NCI-H774 (cell line): ENCODE measurements at regions not wholly inside any gene's neighbourhood (a gene's known extent, or its start where the extent isn't known, plus 50 kb on each side); places are given as distances from the start of the nearest gene placed in this dataset.

ENCODE experiments used
- DNase-seq: peaks from one replicate; lab custom pipeline; 2025; lab: John Stamatoyannopoulos, UW

DNA sequence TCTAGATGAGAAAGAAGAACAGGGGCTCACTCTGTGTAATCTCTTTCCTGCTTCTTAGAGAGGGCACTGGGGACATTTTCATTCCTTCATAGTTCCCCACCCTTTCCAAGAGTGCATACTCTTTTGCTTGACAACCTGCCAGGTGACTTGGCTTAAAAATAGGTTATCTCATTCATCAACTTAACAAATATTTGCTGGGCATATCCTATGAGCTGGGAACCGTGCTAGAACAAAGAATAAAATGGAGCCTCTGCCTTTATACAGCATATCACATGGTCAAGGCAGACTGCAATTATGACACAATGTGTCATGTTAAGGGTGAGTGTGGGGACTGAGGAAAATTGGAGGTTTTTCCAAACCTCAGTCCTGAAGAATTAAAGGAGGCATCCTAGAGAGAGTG lies 209.8 kb upstream of the FOXA2 start:
- DNase-seq, result peak; percentile 86

DNA sequence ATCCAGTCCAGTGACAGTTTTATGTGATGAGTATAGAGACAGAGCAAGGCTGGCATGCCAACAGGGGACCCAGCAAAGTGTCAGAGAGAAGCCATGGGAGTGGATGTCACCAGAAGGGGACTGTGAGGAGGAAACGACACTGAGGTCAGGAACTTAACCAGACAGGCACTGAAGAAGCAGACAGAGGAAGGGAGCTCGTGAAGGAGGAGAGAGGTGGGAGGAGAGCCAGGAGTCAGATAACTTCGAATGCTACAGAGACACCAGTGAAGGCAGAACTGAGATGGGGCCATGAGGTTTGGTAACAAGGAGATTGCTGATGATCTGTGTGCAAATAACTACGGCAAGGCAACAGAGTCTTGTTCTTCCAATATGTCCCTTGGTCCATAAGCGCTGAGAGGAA lies 211.1 kb upstream of the FOXA2 start:
- DNase-seq, result no peak

DNA sequence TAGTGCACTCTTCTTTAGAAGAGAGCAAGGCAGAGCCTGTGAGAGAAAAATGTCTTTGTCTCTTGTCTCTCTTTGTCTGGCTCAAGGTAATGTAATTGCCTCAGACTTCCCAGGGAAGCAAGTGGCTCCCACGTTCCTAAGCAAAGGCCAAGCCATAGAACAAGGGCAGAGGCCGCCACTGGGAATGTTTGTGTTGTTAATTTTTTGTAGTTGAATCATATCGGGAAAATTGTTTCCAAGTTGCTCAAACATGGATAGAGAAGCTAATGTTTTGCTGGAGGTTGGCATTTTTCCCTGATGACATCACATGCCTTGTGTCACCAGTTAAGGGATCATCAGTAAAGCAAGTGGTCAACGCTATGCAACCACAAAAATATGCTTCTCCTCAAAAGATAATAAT lies 211.5 kb upstream of the FOXA2 start:
- no peak for DNase-seq

DNA sequence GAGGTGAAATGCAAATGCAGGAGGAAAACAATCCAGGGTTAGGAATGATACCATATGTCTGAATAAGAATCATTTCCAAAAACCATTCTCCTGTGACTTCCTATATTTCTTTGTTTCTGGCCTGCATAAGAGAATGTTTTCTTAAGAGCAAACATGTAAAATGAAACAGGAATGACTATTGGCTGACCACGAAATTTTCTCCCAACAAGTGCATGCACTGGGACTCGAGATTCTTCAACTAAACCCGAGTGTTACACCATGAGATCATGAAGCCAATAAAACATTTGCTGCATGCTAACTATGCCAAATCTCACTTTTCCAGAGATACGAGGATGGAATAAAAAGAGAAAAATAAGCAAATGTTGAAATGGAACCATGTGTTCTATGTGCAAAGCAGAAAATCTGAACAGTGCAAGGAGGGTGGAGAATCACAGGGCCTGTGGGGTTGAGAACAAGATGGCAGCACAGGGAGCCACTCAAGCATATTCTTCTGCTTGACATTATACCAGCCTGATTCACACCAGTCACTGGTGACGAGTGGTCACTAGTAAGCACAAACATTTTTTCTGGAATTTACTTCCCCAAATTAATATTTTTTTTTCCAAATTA lies 212.2 kb upstream of the FOXA2 start:
- no peak for DNase-seq

DNA sequence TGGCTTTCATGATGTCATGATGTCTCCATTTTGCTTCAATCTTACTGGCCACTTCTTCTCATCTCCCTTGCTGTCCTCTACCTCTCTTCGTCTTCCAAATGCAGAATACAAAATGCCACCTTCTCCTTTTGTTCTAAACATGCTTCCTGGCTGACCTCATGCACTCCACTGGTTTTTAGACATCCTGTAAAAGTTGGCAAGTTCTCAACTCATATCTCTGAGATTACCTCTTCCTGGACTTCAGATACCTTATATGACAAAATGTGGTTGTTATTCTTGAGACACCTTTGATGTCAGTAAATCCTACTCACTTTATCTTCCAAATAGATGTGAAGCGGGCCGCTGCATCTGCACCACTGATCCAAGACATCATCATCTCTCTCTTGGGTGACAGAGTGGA lies 212.7 kb upstream of the FOXA2 start:
- DNase-seq, result no peak

DNA sequence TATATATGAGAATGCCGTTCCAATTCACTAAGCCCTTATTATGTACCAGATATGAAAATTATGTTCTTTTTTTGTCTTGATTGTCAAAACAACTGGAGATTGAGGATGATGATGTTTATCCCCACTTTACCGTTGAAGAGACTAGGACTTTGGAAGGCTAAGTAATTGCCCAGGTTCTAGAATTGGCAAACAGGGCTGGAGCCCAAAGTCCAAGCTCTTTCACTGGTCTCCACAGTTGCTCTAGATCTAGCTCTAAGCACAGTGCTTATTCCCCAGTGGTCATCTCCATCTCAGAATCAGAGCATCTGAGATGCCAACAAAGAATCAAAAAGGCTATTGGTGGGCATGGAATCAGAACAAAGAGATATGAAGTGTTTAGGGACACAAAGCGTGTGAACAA lies 215.3 kb upstream of the FOXA2 start:
- no peak for DNase-seq

DNA sequence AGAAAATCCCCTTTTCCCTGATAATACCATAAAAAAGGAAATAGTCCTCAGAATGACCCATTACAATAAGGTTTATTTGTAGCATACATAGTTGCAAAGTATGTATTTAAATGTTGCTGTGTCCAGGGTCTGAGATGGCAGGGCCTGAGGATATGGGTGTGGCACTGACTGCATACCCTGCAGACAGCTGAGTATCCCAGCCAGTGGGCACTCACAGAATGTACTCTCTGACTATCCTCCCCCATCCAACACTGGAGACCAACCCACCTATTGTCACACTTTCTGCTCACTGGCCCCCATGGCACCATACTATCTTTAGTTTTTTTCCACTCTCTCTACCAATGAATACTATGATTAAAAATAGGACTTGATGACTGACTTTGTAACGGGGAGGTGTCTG lies 215.8 kb upstream of the FOXA2 start:
- no peak for DNase-seq

DNA sequence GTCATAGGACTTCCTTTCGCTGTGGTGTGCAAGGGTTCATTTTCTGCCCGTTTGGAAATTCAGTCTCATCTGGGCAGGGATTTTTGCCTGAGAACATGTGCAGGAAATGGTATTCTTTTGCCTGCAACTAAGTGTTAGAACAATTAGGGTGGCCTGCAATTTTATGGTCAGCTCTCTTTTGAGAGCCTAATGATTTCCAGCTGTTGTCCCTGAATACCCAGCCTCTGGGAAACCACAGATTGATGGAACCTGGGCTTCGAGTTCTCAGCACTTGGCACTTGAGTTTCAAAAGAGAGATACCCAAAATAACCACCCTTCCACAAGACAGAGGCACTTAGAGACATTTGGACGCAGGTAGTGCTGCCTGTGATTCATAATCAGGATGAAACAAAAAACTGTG lies 217.2 kb upstream of the FOXA2 start:
- DNase-seq, result no peak

DNA sequence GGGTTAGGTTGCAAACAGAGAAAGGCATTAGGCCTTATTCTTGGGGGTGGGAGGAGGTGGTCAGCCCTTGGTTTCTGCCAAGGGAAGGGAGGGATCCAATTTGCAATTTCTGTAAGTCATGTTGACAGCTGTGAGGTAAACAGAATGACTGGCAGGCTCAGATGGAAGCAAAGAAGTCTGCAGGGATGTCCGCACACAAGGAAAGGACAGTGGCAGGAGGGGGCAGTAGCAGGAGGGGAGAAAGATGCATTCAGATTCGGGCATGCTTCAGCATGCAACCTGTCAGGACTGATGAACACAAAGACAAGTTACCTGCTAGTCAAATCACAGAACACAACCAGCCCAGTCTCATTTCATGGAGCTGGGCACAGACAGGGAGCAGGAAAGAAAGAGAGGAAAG lies 217.9 kb upstream of the FOXA2 start:
- no peak for DNase-seq

DNA sequence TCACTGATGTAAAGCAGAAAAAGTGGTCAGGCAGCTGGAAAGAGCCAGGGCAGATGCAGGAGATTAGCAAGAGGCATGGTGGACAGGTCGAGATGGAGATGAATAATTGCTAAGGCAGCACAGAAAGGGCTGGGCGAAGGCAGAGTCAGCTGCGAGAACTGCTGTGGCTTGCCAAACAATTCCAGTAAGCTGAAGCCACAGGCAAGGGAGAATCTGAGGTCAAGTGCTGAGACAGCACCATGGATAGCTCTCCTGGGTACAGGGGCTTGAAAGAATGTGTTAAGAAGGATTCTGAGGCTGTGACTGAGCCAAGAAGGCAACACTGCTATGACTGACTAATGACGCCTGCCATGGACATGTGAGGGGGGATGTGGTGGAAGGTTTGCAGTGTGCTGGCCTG lies 220.8 kb upstream of the FOXA2 start:
- DNase-seq, result no peak

DNA sequence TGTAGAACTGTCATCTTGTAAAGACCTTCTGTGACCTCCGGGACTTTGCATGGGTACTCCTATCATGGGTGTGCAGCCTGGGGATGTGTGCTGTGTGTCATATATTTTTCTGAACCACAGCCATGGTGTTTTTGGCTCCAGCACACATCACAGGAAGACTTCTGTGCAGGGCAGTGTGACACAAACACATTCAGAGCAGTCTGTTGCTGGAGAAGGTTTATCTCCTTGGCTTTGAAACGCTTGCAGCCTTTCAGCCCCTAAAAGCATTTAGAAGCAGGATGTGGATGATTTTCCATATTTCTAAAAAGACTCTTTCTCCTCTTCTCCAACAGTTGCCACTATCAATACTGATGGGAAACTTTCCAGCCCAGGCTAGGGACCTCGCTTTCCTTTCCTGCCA lies 221.6 kb upstream of the FOXA2 start:
- no peak for DNase-seq

DNA sequence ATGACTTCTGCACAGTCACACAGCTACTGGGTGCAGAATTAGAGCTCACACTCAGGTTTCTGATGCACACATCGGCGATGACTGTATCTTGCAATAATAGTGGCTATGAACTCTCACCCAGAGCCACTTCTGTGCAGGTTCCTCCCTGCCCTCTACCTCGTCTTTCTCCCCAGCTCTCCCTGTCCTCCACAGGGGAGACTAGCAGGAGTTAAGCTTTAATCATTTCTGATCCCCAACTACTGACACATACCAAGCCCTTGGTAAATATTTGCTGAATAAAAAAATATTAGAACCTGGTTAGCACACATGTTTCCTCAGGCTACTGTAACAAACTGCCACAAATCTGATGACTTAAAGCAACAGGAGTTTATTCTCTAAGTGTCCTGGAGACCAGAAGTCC lies 222.7 kb upstream of the FOXA2 start:
- no peak for DNase-seq

DNA sequence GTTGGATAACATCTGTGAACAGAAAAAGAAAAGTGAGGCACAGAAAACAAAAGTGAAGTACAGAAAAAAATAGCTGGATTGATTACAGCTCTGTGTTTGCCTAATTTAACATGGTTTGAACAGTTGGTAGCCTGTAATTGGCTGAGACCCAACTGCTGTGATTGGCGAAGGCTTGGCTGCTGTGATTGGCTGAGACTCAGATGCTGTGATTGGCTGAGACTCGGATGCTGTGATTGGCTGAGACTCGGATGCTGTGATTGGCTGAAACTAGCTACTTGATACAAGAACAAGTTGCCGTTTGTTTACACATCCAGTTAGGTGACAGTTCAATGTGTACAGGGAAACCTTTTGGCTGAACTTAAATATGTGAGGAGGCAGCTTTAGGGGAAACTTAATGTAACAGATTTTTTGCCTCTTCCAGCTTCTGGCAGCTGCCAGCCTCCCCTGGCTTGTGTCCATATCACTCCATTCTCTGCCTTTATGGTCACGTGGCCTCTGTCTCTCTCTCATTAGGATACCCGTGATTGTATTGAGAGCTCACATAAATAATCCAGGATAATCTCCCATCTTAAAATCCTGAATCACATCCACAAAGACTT lies 223.4 kb upstream of the FOXA2 start:
- peak; percentile 6 for DNase-seq

DNA sequence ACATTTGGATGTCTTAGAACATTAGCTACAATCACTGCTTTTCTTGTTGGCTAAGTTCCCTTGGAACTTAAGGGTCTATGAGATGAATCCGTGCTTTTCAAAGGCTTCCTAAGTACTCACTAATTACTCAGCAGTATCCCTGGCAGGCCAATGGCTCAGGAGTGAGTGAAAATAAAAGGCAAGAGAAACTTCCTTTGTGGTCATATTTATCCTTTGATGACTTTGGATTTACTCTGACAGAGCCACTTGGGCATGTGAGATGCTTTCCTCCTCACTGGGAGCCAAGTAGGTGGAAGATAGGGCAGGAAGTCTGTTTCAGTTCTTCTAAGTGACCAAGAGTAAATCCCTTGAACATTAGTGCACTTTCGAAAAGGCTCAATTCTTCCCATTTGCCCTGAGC lies 224.3 kb upstream of the FOXA2 start:
- no peak for DNase-seq

DNA sequence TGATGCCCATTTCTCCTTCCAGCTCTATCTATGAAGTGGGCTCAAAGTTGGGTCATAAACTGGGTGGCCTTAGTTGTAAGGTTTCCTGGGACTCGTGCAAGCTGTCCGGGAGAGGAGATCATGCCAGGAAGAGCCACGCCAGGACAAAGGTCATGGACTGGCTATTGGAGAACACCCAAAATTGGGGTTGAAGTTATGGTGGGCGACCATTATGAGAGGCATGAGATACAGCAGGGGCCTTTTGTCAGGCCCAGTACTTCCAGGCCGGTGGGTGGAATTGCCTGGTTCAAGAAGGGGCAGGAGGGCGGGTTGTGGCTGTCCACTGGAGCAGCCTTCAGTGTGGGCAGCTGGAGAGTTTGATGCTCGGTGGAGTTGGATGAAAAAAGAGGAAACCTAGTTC lies 225.1 kb upstream of the SSTR4 start:
- no peak for DNase-seq

DNA sequence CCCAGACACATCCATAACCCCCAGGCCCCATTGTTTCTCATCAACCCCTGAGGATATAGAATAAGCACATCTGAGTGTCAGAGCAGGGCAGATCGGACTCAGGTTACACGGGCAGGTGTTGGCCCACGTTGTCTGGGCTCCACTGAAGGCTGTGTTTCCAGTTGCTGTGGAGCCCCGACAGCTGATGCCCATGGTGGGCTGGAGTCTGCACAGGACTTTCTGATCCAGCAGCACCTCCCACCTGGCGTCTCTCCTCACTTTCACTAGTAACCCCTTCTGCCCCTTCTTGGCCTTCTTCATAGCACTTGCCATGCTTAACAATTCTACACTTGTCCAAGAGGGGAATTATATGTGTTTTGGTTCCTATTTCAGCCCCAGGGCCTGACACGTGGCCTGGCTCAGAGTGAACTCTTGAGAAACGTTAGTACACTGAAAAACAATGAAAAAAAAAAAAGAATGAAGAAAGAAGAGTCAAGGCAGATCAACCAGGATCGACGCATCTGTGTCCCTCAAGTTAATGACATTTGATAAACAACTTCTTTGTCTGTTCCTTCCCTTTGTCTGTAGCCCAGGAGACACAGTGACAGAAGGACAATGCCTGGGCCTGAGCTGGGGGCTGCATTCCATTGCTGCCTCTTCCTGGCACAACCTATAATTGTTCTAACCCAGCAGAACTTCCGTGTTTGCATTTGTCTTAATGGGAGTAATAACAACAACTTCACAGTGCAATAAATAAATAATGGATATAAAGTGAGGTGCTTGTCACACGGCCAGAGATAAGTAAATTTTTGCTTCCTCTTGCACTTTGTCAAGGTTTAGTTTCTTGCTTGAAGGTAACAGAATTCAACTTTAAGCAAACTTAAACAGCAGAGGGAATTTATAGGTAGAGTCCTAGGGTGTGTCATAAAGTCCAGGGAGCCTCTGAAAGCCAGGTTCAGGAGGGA lies 224.2 kb upstream of the SSTR4 start:
- no peak for DNase-seq

DNA sequence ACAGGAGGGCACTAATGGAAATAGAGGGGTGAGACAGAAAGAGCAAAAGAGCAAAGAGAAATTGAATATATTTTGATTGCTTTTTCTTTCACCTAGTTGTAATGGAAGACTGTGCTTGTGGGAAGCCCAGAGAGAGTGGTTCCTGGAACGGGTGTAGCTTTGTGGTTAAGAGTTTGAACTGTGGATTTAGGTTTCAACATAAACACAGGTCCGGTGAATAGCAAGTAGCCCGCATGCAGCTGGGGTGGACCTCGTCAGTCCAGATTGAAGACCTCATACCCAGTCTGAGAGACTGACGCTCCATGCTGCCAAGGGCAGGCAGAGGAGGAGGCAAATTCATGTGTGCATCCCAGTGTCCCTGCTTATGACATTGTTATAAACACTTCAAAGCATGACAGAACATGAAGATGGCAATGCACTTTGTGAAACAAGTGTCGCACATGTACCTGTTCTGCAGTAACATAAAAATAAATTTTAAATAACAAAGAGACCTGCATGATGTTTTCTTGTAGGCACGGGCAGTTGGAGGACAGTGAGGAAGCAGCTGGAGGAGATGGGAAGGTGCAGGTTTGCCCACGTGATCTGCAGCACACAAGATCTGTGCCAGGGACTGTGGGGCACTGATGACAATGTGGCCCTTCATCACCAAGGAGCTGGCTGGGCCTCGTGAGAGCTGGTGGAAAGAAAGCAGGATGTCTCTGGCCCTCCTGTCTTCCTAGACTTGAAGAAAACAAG lies 220.5 kb upstream of the SSTR4 start:
- DNase-seq, result no peak

DNA sequence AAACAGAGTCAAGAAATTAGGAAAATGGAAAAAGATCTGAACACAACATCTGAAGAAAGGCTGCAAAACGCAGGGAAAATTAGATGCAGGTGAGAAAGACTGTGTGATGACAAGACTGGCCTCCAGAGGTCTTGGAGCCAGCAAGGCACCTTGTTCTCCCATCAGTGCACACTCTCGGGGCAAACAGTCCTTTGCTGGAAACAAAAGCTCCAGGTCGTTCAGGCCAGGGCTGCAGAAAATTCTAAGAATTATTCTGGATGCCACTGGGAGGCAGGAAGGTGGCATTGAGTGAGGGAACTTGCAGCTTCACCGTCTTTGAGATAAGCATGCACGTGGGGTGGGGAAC lies 219.9 kb upstream of the SSTR4 start:
- DNase-seq, result no peak

DNA sequence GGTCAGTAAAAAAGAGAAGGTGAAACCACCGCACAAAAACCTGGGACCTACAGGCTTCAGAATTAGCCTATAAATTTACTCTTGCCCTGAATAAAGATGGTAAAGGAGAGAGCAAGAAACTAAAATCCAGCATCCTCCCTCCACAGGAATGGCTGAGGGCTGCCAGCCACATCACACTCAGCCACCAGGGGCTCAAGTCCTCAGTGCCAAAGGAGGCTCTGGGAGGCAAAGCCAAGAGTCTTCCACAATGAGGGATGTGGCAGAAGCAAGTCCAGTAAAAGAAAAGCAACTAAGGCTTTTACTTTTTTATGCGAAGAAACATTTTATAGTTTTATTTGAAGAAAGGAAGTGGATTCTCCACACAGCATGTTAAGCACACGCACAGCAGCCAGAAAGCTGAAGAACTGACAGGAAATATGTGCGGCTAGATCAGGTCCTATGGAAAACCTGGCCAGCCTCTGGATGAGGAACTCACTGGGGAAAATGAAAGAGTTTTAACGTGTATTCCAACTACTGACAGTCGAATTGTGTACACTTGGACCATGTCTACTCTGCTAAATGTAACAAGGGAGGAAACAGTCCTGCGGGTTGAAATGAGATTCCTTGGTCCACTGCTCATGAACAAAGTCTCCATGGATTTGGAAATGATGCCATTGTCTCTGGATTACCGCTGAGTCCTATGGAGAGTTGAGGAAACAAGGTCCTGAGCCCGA lies 219.4 kb upstream of the SSTR4 start:
- no peak for DNase-seq

DNA sequence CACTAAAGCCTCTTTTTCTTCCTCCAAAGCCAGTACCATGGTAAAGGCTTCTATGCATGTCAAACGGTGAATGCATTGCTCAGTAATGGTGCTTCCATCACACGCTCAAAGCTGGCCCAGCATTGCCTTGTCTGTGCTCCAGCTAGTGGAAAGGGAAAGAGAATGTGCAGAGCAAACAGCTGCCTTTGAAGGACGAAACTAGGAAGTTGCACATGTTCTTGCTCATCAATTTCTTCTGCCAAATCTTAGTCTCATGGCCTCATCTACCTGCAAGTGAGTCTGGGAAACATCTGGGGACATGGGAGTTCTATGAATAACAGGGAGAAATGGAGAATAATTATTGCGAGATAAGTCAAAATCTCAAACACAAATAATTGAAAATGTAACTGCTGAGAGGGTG lies 216.5 kb upstream of the SSTR4 start:
- DNase-seq, result no peak

DNA sequence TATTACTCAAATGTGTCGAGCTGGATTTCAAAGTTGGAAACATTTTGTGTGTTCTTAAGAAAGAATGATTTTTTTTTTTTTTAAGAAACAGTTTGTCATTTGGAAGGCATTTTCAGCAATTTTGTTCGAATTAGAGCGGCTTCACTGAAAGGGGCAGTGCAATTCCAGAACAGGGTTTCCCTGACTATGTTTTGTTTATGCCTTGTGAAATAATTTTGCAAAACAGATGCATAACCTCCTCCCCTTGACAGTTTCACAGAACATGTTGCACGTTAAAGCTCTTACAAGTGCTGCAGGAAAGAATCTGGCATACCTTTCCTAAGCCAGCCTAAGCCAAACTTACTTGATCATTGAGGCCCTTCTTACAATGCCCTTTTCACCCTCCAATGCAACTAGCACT lies 216.0 kb upstream of the SSTR4 start:
- no peak for DNase-seq

DNA sequence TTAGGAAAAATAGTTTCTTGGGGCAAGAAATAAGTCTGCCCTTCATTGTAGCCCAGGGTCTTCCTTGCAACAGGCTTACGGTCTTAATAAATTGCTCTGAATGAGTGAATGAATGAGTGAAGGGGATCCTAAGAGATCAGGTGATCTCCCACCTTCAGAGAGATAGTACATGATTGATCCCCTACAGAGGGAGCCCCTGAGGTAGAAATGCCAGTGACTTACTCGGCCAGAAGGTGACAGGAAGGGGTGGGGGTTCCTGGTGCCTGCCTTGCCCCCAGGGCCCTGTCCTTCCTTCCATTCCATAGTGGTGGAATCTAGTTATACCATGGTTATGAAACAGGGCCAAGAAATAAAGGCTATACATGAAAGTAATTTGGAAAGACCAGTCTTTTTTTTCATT lies 215.3 kb upstream of the SSTR4 start:
- no peak for DNase-seq
